ENCODE measurements at regions not wholly inside any gene's neighbourhood (a gene's known extent, or its start where the extent isn't known, plus 50 kb on each side); places are given as distances from the start of the nearest gene placed in this dataset.

- H4K20me1 ChIP-seq (ENCODE audit: low read depth) = no peaks in the 10 kb centered on the region
- H3K9ac ChIP-seq = no peak overlapping the region
- no peaks in the 10 kb centered on the region for H3K36me3 Mint-ChIP-seq
- no peak overlapping the region for H3K4me2 ChIP-seq
- H3K27me3 Mint-ChIP-seq (ENCODE audit: insufficient read depth, low read depth) = peaks cover 4% of the 10 kb centered on the region
- no peaks in the 10 kb centered on the region for H3K27me3 ChIP-seq
- no peaks in the 10 kb centered on the region for H3K4me1 ChIP-seq
- H2AFZ ChIP-seq (replicated peaks) = no peak overlapping the region
- no peak overlapping the region for H3K4me3 Mint-ChIP-seq
- no peaks in the 10 kb centered on the region for H3F3A ChIP-seq (ENCODE audit: low read depth)
- peaks cover 3% of the 10 kb centered on the region for H3K9me3 Mint-ChIP-seq
- no peaks in the 10 kb centered on the region for H3K79me2 ChIP-seq (ENCODE audit: low read depth)
- no peaks in the 10 kb centered on the region for H3K4me1 Mint-ChIP-seq
- no peak for DNase-seq (ENCODE audit: low spot score)
- no peak overlapping the region for H3K4me3 ChIP-seq
- no peak for TF ChIP-seq EZH2phosphoT487 (IDR thresholded peaks at IDR 0.05)
- TF ChIP-seq CTCF (IDR thresholded peaks at IDR 0.05) = no peak
- TF ChIP-seq EZH2 (IDR thresholded peaks at IDR 0.05) = no peak
- no peaks in the 10 kb centered on the region for H3K36me3 ChIP-seq
- H3K9me3 ChIP-seq (ENCODE audit: low read depth) = no peaks in the 10 kb centered on the region
- H3K27ac ChIP-seq = no peak overlapping the region
- H3K27ac Mint-ChIP-seq = no peak overlapping the region
These were observed 135.9 kb upstream of the TGFBR2 start for GRCh38 chr3:30470496-30470895.

- TF ChIP-seq EZH2 (IDR thresholded peaks at IDR 0.05) (no peak), EZH2phosphoT487 (IDR thresholded peaks at IDR 0.05) (no peak), CTCF (IDR thresholded peaks at IDR 0.05) (no peak)
- no peaks in the 10 kb centered on the region for H3F3A ChIP-seq (ENCODE audit: low read depth)
- Mint-ChIP-seq H3K36me3 (no peaks in the 10 kb centered on the region), H3K27ac (no peak overlapping the region), H3K4me1 (no peaks in the 10 kb centered on the region), H3K9me3 (peaks cover 3% of the 10 kb centered on the region), H3K27me3 (ENCODE audit: insufficient read depth, low read depth) (peaks cover 4% of the 10 kb centered on the region), H3K4me3 (no peak overlapping the region)
- H3K36me3 ChIP-seq = no peaks in the 10 kb centered on the region
- no peaks in the 10 kb centered on the region for H3K4me1 ChIP-seq
- no peaks in the 10 kb centered on the region for H4K20me1 ChIP-seq (ENCODE audit: low read depth)
- H3K79me2 ChIP-seq (ENCODE audit: low read depth) = no peaks in the 10 kb centered on the region
- no peaks in the 10 kb centered on the region for H3K27me3 ChIP-seq
- no peak overlapping the region for H3K27ac ChIP-seq
- no peaks in the 10 kb centered on the region for H3K9me3 ChIP-seq (ENCODE audit: low read depth)
- H3K4me3 ChIP-seq = no peak overlapping the region
- no peak overlapping the region for H2AFZ ChIP-seq (replicated peaks)
- H3K4me2 ChIP-seq = no peak overlapping the region
- no peak overlapping the region for H3K9ac ChIP-seq
- no peak for DNase-seq (ENCODE audit: low spot score)
These were observed 135.3 kb upstream of the TGFBR2 start for GRCh38 chr3:30471066-30471465.

- Mint-ChIP-seq H3K4me3 (no peak overlapping the region), H3K36me3 (no peaks in the 10 kb centered on the region), H3K27me3 (ENCODE audit: insufficient read depth, low read depth) (peaks cover 3% of the 10 kb centered on the region), H3K9me3 (peaks cover 3% of the 10 kb centered on the region), H3K27ac (no peak overlapping the region), H3K4me1 (no peaks in the 10 kb centered on the region)
- Histone ChIP-seq H2AFZ (replicated peaks) (no peak overlapping the region), H3K4me1 (no peaks in the 10 kb centered on the region), H3K9ac (no peak overlapping the region), H3K4me2 (no peak overlapping the region), H3F3A (ENCODE audit: low read depth) (no peaks in the 10 kb centered on the region), H4K20me1 (ENCODE audit: low read depth) (no peaks in the 10 kb centered on the region), H3K4me3 (no peak overlapping the region), H3K9me3 (ENCODE audit: low read depth) (no peaks in the 10 kb centered on the region), H3K27ac (no peak overlapping the region), H3K36me3 (no peaks in the 10 kb centered on the region), H3K79me2 (ENCODE audit: low read depth) (no peaks in the 10 kb centered on the region), H3K27me3 (no peaks in the 10 kb centered on the region)
- TF ChIP-seq EZH2 (IDR thresholded peaks at IDR 0.05) = no peak
- no peak for TF ChIP-seq CTCF (IDR thresholded peaks at IDR 0.05)
- TF ChIP-seq EZH2phosphoT487 (IDR thresholded peaks at IDR 0.05) = no peak
- DNase-seq (ENCODE audit: low spot score) = no peak
These were observed 134.5 kb upstream of the TGFBR2 start for GRCh38 chr3:30471796-30472489.

All from neural progenitor cell (in vitro differentiated cells).